ENCODE measurements at regions not wholly inside any gene's neighbourhood (a gene's known extent, or its start where the extent isn't known, plus 50 kb on each side); places are given as distances from the start of the nearest gene placed in this dataset.

- no peak for DNase-seq (ENCODE audit: low read depth, low spot score)
- H3K4me3 ChIP-seq (ENCODE audit: low read depth in 2 of 2, low read length in 2 of 2), result no peak overlapping the region
- H3K4me1 ChIP-seq (ENCODE audit: control insufficient read depth, insufficient read depth, low read length), result no peaks in the 10 kb centered on the region
- H3K9me3 ChIP-seq (ENCODE audit: control insufficient read depth, insufficient read depth, low read depth, low read length), result peaks cover 3% of the 10 kb centered on the region; the same call in 1 of the 2 replicates
- intact Hi-C loops (cut with micrococcal nuclease; ENCODE audit: unreplicated experiment) (no loop called here), in situ Hi-C loops (cut with HindIII; ENCODE audit: low pct_unique_long_range_greater_than_20kb, low sequenced_read_pairs) (no loop called here)
- H3K27ac ChIP-seq (ENCODE audit: low read length), result no peak overlapping the region
- ChIA-PET CTCF (no interaction called here), POLR2A (no interaction called here)
- TF ChIP-seq CTCF (IDR thresholded peaks at IDR 0.05) (no peak), SIN3A (IDR thresholded peaks at IDR 0.05; ENCODE audit: borderline replicate concordance, insufficient read depth, low read depth, low read length) (no peak), REST (IDR thresholded peaks at IDR 0.05; ENCODE audit: insufficient read depth in 1 of 2, low read depth in 2 of 2, low read length in 1 of 2) (no peak), TCF7L2 (IDR thresholded peaks at IDR 0.05; ENCODE audit: low read depth, low read length) (no peak), POLR2AphosphoS5 (IDR thresholded peaks at IDR 0.05; ENCODE audit: low read depth, low read length) (no peak)
- BruUV-seq (replicated peaks), result no TSS peak
- H3K36me3 ChIP-seq (ENCODE audit: control insufficient read depth, insufficient read depth, low read length), result no peaks in the 10 kb centered on the region
- H3K27me3 ChIP-seq (ENCODE audit: control insufficient read depth, insufficient read depth, low read length), result no peaks in the 10 kb centered on the region
- ATAC-seq, result no peak
Observed at GRCh38 chr10:42916974-42917373, 134.4 kb downstream of the BMS1 start.

- no peak for TF ChIP-seq CTCF (IDR thresholded peaks at IDR 0.05)
- TF ChIP-seq TCF7L2 (IDR thresholded peaks at IDR 0.05; ENCODE audit: low read depth, low read length), result no peak
- TF ChIP-seq POLR2AphosphoS5 (IDR thresholded peaks at IDR 0.05; ENCODE audit: low read depth, low read length), result no peak
- no peak for TF ChIP-seq REST (IDR thresholded peaks at IDR 0.05; ENCODE audit: insufficient read depth in 1 of 2, low read depth in 2 of 2, low read length in 1 of 2)
- TF ChIP-seq SIN3A (IDR thresholded peaks at IDR 0.05; ENCODE audit: borderline replicate concordance, insufficient read depth, low read depth, low read length), result no peak
- ChIA-PET CTCF (no interaction called here), POLR2A (no interaction called here)
- Histone ChIP-seq H3K4me1 (ENCODE audit: control insufficient read depth, insufficient read depth, low read length) (no peaks in the 10 kb centered on the region), H3K9me3 (ENCODE audit: control insufficient read depth, insufficient read depth, low read depth, low read length) (peaks cover 6% of the 10 kb centered on the region; the same call in 1 of the 2 replicates), H3K4me3 (ENCODE audit: low read depth in 2 of 2, low read length in 2 of 2) (no peak overlapping the region), H3K27ac (ENCODE audit: low read length) (no peak overlapping the region), H3K36me3 (ENCODE audit: control insufficient read depth, insufficient read depth, low read length) (no peaks in the 10 kb centered on the region), H3K27me3 (ENCODE audit: control insufficient read depth, insufficient read depth, low read length) (no peaks in the 10 kb centered on the region)
- ATAC-seq (no peak), DNase-seq (ENCODE audit: low read depth, low spot score) (no peak)
- in situ Hi-C loops (cut with HindIII; ENCODE audit: low pct_unique_long_range_greater_than_20kb, low sequenced_read_pairs) (no loop called here), intact Hi-C loops (cut with micrococcal nuclease; ENCODE audit: unreplicated experiment) (no loop called here)
- no TSS peak for BruUV-seq (replicated peaks)
Observed at GRCh38 chr10:42917821-42918220, 135.2 kb downstream of the BMS1 start.
